Activated T-helper 2 cell treated with anti-CD3 and anti-CD28 coated beads, Interferon-gamma antibody, Interleukin-2, Interleukin-4, amounts not matched to agents 10 μg/mL and 5 μg/mL and 100 μg/mL, durations not matched to agents 14 hours and 24 hours and 36 hours (primary cell): ENCODE measurements at regions not wholly inside any gene's neighbourhood (a gene's known extent, or its start where the extent isn't known, plus 50 kb on each side); places are given as distances from the start of the nearest gene placed in this dataset.
"Not testable (repeated sequence)": the region's sequence is repeated elsewhere in the genome, so short reads cannot be mapped to it uniquely, and the experiment has no call there.

Experiments used
- DNase-seq: peaks from one replicate; pipeline ENCODE4 v3.0.0; 2021; ENCODE audit warnings: low spot score
- H3K27ac Mint-ChIP-seq: one replicate; pipeline ENCODE4 v1.8.0; 2021; ENCODE audit warnings: mixed read lengths
- H3K27me3 Mint-ChIP-seq: one replicate; pipeline ENCODE4 v1.8.0; 2021; ENCODE audit warnings: low read depth, mixed read lengths
- H3K36me3 Mint-ChIP-seq: one replicate; pipeline ENCODE4 v1.8.0; 2021; ENCODE audit warnings: low read depth, mixed read lengths
- H3K4me1 Mint-ChIP-seq: one replicate; pipeline ENCODE4 v1.8.0; 2021; ENCODE audit warnings: low read depth, mixed read lengths
- H3K4me3 Mint-ChIP-seq: one replicate; pipeline ENCODE4 v1.8.0; 2021; ENCODE audit warnings: low read depth, mild to moderate bottlenecking, moderate library complexity, mixed read lengths
- H3K9me3 Mint-ChIP-seq: one replicate; pipeline ENCODE4 v1.8.0; 2021; ENCODE audit warnings: mixed read lengths
- intact Hi-C: fragments of 100-400 bp; cut with micrococcal nuclease; formaldehyde crosslinking; loops from one replicate; pipeline ENCODE4 v1.15.1; 2023

DNA sequence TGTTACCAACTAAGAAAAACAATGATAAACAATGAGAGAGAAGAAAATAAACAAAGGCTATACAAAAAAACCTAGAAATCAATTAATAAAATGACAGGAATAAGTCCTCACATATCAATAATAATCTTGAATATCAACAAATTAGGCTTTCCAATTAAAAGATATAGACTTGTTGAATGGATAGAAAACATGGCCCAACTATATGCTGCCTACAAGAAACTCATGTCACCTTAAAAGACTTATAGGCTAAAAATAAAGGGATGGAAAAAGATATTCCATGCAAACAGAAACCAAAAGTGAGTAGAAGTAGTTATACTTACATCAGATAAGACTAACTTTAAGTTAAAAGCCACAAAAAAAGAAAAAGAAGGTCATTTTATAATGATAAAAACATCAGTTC is 183.9 kb downstream of the MYRFL start:
- H3K4me1 Mint-ChIP-seq = peaks cover 2% of the 10 kb centered on the region
- no peaks in the 10 kb centered on the region for H3K27me3 Mint-ChIP-seq
- H3K36me3 Mint-ChIP-seq = no peaks in the 10 kb centered on the region
- H3K27ac Mint-ChIP-seq = no peak overlapping the region
- intact Hi-C loops = no loop called here
- H3K9me3 Mint-ChIP-seq = peaks cover 20% of the 10 kb centered on the region
- DNase-seq = no peak
- H3K4me3 Mint-ChIP-seq = no peak overlapping the region

DNA sequence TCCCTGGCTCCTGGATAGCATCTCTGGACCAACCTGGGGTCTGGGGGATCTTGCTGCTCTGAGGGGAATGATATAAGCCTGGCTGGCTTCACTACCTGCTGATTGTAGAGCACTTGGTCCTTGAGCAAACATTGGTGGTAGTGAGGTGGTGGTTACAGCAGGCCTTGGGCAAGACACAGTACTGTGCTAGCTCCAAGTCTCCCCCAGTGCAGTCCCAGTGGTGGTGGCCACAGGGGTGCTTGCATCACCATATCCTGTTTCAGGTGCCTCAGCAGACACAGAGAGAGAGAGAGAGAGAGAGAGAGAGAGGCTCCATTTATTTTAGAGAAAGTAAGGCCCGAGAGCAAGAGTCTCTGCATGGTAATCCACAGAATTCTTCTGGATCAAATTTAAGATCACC is 186.3 kb downstream of the MYRFL start:
- Mint-ChIP-seq H3K27ac (no peak overlapping the region), H3K9me3 (peaks cover 20% of the 10 kb centered on the region), H3K27me3 (no peaks in the 10 kb centered on the region), H3K4me3 (no peak overlapping the region), H3K36me3 (no peaks in the 10 kb centered on the region), H3K4me1 (peaks cover 2% of the 10 kb centered on the region)
- DNase-seq = no peak
- intact Hi-C loops = no loop called here

DNA sequence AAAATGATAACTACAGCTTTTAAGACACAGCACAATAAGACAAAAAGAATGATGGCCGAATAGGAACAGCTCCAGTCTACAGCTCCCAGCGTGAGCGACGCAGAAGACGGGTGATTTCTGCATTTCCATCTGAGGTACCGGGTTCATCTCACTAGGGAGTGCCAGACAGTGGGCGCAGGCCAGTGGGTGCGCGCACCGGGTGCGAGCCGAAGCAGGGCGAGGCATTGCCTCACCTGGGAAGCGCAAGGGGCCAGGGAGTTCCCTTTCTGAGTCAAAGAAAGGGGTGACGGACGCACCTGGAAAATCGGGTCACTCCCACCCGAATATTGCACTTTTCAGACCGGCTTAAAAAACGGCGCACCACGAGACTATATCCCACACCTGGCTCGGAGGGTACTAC is 188.0 kb downstream of the MYRFL start:
- H3K4me3 Mint-ChIP-seq, H3K27ac Mint-ChIP-seq, intact Hi-C loops, DNase-seq, H3K4me1 Mint-ChIP-seq, H3K36me3 Mint-ChIP-seq, H3K27me3 Mint-ChIP-seq: not testable (repeated sequence)
- peaks cover 20% of the 10 kb centered on the region for H3K9me3 Mint-ChIP-seq

- Mint-ChIP-seq H3K4me1 (no peaks in the 10 kb centered on the region), H3K9me3 (no peaks in the 10 kb centered on the region), H3K36me3 (no peaks in the 10 kb centered on the region), H3K4me3 (no peak overlapping the region), H3K27me3 (no peaks in the 10 kb centered on the region), H3K27ac (no peak overlapping the region)
- intact Hi-C loops = no loop called here
- DNase-seq = no peak
Measured at GRCh38 chr12:70028515-70028914, 203.5 kb downstream of the MYRFL start.

DNA sequence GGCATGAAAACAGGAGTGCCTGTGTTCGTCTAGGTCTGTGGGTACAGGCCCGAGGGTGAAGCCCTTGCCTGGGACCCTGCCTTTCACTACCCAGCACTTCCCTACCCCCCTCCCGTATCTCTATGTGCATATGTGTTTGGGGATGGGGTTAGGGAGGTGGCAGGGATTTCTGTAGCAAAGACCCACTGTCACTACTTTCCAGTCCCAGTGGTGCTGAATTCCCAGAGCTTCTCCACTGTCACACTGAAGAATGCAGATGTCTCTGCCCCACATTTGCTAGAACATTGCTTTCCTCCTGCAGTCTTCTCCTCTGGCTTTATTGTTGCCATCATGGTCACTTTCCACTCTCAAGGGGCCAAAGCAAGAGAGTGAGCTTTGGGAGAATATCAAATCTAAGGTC is 203.9 kb downstream of the MYRFL start:
- Mint-ChIP-seq H3K4me1 (no peaks in the 10 kb centered on the region), H3K27me3 (no peaks in the 10 kb centered on the region), H3K9me3 (no peaks in the 10 kb centered on the region), H3K36me3 (no peaks in the 10 kb centered on the region), H3K4me3 (no peak overlapping the region), H3K27ac (no peak overlapping the region)
- DNase-seq = no peak
- intact Hi-C loops = no loop called here

GRCh38 chr12:70031046-70031445 is 206.0 kb downstream of the MYRFL start:
- Mint-ChIP-seq H3K4me1 (no peaks in the 10 kb centered on the region), H3K36me3 (no peaks in the 10 kb centered on the region), H3K4me3 (no peak overlapping the region), H3K9me3 (no peaks in the 10 kb centered on the region), H3K27ac (no peak overlapping the region), H3K27me3 (no peaks in the 10 kb centered on the region)
- DNase-seq = no peak
- intact Hi-C loops = no loop called here

GRCh38 chr12:70032076-70032475 is 207.0 kb downstream of the MYRFL start:
- no peaks in the 10 kb centered on the region for H3K27me3 Mint-ChIP-seq
- no peaks in the 10 kb centered on the region for H3K4me1 Mint-ChIP-seq
- H3K27ac Mint-ChIP-seq = no peak overlapping the region
- H3K36me3 Mint-ChIP-seq = no peaks in the 10 kb centered on the region
- intact Hi-C loops = no loop called here
- DNase-seq = no peak
- H3K4me3 Mint-ChIP-seq = no peak overlapping the region
- no peaks in the 10 kb centered on the region for H3K9me3 Mint-ChIP-seq

- DNase-seq = no peak
- Mint-ChIP-seq H3K4me1 (no peaks in the 10 kb centered on the region), H3K27ac (no peak overlapping the region), H3K4me3 (no peak overlapping the region), H3K9me3 (no peaks in the 10 kb centered on the region), H3K27me3 (no peaks in the 10 kb centered on the region), H3K36me3 (no peaks in the 10 kb centered on the region)
- intact Hi-C loops = no loop called here
Measured at GRCh38 chr12:70033310-70033709, 208.3 kb downstream of the MYRFL start.

- no peak overlapping the region for H3K4me3 Mint-ChIP-seq
- no peak overlapping the region for H3K27ac Mint-ChIP-seq
- no peaks in the 10 kb centered on the region for H3K27me3 Mint-ChIP-seq
- no peaks in the 10 kb centered on the region for H3K9me3 Mint-ChIP-seq
- no peaks in the 10 kb centered on the region for H3K36me3 Mint-ChIP-seq
- DNase-seq = no peak
- no peaks in the 10 kb centered on the region for H3K4me1 Mint-ChIP-seq
- intact Hi-C loops = no loop called here
Measured at GRCh38 chr12:70040141-70040540, 203.1 kb upstream of the CNOT2 start.

- Mint-ChIP-seq H3K4me1 (no peaks in the 10 kb centered on the region), H3K4me3 (no peak overlapping the region), H3K27ac (no peak overlapping the region), H3K27me3 (peaks cover 2% of the 10 kb centered on the region), H3K9me3 (no peaks in the 10 kb centered on the region), H3K36me3 (no peaks in the 10 kb centered on the region)
- intact Hi-C loops = no loop called here
- no peak for DNase-seq
Measured at GRCh38 chr12:70042675-70043074, 200.6 kb upstream of the CNOT2 start.

GRCh38 chr12:70043490-70044138 is 199.6 kb upstream of the CNOT2 start:
- intact Hi-C loops = no loop called here
- no peaks in the 10 kb centered on the region for H3K36me3 Mint-ChIP-seq
- no peaks in the 10 kb centered on the region for H3K9me3 Mint-ChIP-seq
- H3K4me3 Mint-ChIP-seq = no peak overlapping the region
- H3K27ac Mint-ChIP-seq = no peak overlapping the region
- no peak for DNase-seq
- H3K27me3 Mint-ChIP-seq = peaks cover 2% of the 10 kb centered on the region
- no peaks in the 10 kb centered on the region for H3K4me1 Mint-ChIP-seq

DNA sequence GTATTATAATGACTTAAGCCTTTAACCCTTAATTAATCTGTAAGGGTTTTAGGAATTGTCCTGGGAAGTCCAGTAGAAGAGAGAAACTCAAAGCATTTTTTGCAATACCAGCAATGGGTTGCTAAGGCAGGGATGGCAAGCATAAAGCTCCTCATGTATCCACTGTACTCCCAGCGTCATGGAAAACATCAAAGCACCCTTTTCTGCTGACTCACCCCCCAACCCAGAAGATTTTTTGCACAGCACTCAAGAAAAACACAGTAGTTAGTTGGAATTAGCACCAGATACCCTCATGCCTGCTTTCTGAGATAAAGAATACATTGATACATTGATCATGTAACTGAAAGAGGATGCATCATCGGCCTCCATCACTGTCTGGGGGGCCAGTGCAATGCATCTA is 199.1 kb upstream of the CNOT2 start:
- DNase-seq = no peak
- Mint-ChIP-seq H3K27me3 (peaks cover 2% of the 10 kb centered on the region), H3K4me3 (no peak overlapping the region), H3K4me1 (no peaks in the 10 kb centered on the region), H3K36me3 (no peaks in the 10 kb centered on the region), H3K9me3 (no peaks in the 10 kb centered on the region), H3K27ac (no peak overlapping the region)
- intact Hi-C loops = no loop called here

GRCh38 chr12:70045036-70045435 is 198.2 kb upstream of the CNOT2 start:
- intact Hi-C loops = no loop called here
- H3K36me3 Mint-ChIP-seq = no peaks in the 10 kb centered on the region
- DNase-seq = no peak
- no peak overlapping the region for H3K27ac Mint-ChIP-seq
- no peak overlapping the region for H3K4me3 Mint-ChIP-seq
- no peaks in the 10 kb centered on the region for H3K9me3 Mint-ChIP-seq
- H3K4me1 Mint-ChIP-seq = peaks cover 4% of the 10 kb centered on the region
- peaks cover 2% of the 10 kb centered on the region for H3K27me3 Mint-ChIP-seq

DNA sequence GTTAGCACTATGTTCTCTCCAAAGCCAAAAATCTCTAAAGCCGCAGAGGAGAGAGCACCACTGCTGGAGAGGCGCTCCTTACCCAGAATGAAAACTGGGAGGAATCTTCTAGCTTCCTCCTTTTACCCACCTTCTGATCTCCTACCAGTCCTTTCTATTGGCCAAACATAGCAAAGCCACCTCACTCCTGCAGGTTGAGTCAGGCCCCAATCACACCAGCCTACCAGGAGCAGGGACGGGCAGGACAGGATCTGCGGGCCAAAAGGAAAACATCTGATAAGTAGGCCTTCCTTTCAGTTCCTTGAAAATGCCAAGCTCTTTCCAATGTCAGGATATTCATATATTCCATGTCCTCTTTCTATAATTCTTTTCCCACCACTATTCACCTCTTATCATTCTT is 197.7 kb upstream of the CNOT2 start:
- no peaks in the 10 kb centered on the region for H3K9me3 Mint-ChIP-seq

More for the DNA sequence above, 197.7 kb upstream of the CNOT2 start:
- peaks cover 8% of the 10 kb centered on the region for H3K4me1 Mint-ChIP-seq
- intact Hi-C loops = no loop called here
- H3K27me3 Mint-ChIP-seq = peaks cover 2% of the 10 kb centered on the region
- no peaks in the 10 kb centered on the region for H3K36me3 Mint-ChIP-seq
- no peak overlapping the region for H3K4me3 Mint-ChIP-seq
- H3K27ac Mint-ChIP-seq = no peak overlapping the region
- DNase-seq = no peak
